NCI-H146 treated with DMSO at 0.1 percent for 48 hours (cell line): ENCODE measurements at regions not wholly inside any gene's neighbourhood (a gene's known extent, or its start where the extent isn't known, plus 50 kb on each side); places are given as distances from the start of the nearest gene placed in this dataset.

Source experiments
- DNase-seq: peaks from one replicate; lab custom pipeline; 2025; ENCODE audit not compliant: unreplicated experiment; lab: John Stamatoyannopoulos, UW

GRCh38 chr2:146235158-146235557 is 1609.7 kb upstream of the ACVR2A start:
- DNase-seq: no peak

GRCh38 chr2:146229508-146230155 is 1615.2 kb upstream of the ACVR2A start:
- no peak for DNase-seq

GRCh38 chr2:146228466-146229058 is 1616.3 kb upstream of the ACVR2A start:
- DNase-seq: no peak

GRCh38 chr2:146228020-146228393 is 1616.8 kb upstream of the ACVR2A start:
- no peak for DNase-seq

- no peak for DNase-seq
These were observed 1617.4 kb upstream of the ACVR2A start for GRCh38 chr2:146227152-146228019.

- DNase-seq: no peak
These were observed 1618.8 kb upstream of the ACVR2A start for GRCh38 chr2:146226077-146226476.

GRCh38 chr2:146221826-146222225 is 1623.0 kb upstream of the ACVR2A start:
- no peak for DNase-seq

GRCh38 chr2:146220957-146221356 is 1623.9 kb upstream of the ACVR2A start:
- no peak for DNase-seq

- DNase-seq: no peak
These were observed 1630.4 kb upstream of the ACVR2A start for GRCh38 chr2:146214394-146214929.

- no peak for DNase-seq
These were observed 1631.2 kb upstream of the ACVR2A start for GRCh38 chr2:146213674-146214073.

- no peak for DNase-seq
These were observed 1632.2 kb upstream of the ACVR2A start for GRCh38 chr2:146212602-146213001.

GRCh38 chr2:146209842-146210275 is 1635.0 kb upstream of the ACVR2A start:
- no peak for DNase-seq

GRCh38 chr2:146207901-146208300 is 1636.9 kb upstream of the ACVR2A start:
- no peak for DNase-seq

GRCh38 chr2:146207417-146207816 is 1637.4 kb upstream of the ACVR2A start:
- DNase-seq: no peak

GRCh38 chr2:146203064-146203624 is 1641.7 kb upstream of the ACVR2A start:
- no peak for DNase-seq

GRCh38 chr2:146193619-146194018 is 1651.2 kb upstream of the ACVR2A start:
- no peak for DNase-seq

- DNase-seq: no peak
These were observed 1655.3 kb upstream of the ACVR2A start for GRCh38 chr2:146189541-146189940.

GRCh38 chr2:146173934-146174333 is 1654.0 kb upstream of the ZEB2 start:
- DNase-seq: no peak

- no peak for DNase-seq
These were observed 1641.5 kb upstream of the ZEB2 start for GRCh38 chr2:146161256-146161882.

- no peak for DNase-seq
These were observed 1638.3 kb upstream of the ZEB2 start for GRCh38 chr2:146158072-146158674.
